ENCODE measurements at regions not wholly inside any gene's neighbourhood (a gene's known extent, or its start where the extent isn't known, plus 50 kb on each side); places are given as distances from the start of the nearest gene placed in this dataset.

DNA sequence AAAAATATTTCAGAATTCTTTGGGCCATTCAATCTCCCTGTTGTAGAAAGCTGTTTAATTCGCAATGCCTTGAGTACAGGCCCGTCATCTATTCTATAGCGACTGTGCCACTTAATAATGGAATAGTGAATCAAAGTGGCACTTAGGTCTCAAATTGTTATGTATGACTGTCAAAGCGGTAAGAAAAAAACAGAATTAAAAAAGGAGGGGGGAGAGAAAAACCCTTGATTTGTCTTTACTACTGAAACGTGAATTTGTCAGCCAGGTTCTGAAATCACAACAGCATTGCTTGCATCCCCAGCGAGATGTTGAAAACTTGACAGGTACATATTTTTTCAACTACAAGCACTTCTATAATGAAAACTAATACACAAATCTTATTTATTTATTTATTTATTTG, 320.9 kb downstream of the TFEC start:
- DNase-seq (ENCODE audit: low spot score): no peak

DNA sequence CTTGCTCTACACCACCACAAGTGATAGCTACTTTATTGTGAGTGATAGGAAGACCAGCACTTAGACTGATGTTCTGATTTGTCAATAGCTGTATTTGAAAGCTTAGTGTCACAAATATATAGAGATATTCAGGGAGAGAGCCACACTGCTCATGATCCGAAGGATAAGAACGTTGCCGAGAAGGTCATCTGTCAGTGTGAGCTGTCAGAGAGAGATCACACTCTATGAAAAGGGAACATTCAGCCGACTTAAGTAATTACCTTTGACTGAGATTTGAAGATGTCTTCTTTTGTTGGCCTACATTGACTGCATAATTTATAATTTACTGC, 322.6 kb downstream of the TFEC start:
- DNase-seq (ENCODE audit: low spot score): no peak

DNA sequence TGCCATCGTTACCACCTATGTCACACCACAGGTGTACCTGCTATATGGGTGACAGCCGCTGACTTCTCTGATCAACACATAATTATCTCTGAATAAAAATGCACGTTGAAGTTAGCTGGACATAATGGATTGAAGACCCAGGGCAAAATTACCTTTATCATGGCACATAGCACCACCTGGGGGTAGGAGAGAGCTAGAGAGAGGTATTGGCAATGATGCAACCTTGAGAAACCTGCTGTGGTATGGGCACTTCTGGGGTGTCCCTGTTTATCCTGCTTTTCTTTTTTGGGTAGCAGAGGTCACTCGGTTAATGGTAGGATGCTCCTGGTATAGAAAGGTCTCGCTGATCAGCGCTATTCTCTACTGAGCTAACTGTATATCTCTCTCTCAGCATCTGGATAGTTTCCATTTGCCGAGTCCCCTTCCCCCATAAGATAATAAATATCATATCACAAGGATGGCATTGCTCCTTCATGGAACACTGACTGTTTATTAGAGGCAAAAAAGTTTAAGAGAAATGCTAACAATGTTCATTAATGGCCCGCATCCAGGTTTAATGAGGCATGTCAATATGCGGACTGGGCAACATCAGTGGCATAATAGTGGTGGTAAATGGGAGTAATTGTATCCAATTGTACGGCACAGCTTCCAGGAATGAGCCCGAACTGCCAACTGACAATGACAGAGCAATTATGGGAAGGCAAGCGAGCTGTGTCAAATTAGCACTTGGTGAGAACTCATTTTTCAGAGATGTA, 323.1 kb downstream of the TFEC start:
- DNase-seq (ENCODE audit: low spot score): no peak

DNA sequence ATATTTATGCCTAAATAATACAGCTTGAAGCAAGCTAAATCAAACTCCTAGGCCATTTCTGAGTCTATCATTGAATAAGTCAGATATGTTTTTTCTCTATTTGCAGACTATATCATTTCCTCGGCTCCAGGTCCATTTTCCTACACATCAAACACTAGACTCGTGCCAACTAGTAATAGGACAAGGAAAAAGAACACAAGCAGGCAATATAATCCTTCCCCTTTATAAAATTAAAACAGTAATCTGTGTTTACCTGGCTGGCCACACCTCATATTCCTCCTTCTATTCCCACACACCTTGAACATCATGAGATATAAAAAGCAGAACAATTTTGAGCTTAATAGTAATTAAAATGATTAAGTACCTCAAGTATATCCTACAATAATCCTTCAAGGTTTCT, 325.7 kb downstream of the TFEC start:
- no peak for DNase-seq (ENCODE audit: low spot score)

DNA sequence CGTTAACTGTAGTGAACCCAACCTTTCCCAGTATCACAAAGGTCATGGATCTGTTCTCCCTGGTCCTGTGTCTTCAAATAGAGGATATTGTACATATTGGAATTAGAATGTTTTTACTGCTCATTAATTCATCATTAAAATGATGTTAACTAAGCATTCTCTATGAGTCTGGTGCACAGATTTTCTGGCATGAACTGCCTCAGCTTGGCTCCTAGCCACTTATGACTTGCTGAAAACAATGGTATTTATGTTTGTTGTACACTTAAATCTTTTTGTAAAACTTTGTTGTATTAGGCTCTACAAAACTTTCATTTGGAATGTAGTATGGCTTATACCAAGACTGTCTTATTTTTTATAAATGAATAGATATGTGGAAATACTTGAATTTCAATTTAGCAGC, 329.4 kb downstream of the TFEC start:
- no peak for DNase-seq (ENCODE audit: low spot score)

DNA sequence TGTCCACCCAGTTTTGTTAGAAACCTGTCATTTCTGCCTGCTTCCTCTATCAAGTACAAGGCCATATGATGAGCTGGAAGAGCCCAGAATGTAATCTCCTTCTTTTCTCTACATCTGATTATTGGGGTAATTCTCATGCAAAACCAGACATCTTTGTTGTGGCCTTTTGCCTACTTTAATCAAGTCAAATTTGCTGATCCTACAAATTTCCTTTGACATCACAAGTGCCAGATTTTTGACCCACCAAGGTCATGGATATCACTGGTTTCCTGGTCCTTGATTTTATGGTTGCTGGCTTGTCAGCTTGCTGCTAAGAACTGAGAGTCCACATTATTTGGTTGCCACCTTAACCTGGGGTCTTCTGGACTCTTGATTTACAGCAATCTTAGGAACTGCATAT, 336.1 kb downstream of the TFEC start:
- no peak for DNase-seq (ENCODE audit: low spot score)

DNA sequence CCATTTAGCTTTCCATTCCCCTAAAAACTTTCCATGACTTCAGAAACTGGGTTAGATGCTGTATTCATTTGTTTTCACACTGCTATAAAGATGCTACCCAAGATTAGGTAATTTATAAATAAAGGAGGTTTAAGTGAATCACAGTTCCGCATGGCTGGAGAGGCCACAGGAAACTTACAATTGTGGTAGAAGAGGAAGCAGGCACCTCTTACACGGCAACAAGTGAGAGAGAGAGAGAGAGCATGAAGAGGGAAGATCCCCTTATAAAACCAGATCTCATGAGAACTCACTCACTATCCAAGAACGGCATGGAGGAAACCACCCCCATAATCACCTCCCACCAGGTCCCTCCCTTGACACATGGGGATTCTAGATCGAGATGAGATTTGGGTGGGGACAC, 336.8 kb downstream of the TFEC start:
- DNase-seq (ENCODE audit: low spot score): no peak

DNA sequence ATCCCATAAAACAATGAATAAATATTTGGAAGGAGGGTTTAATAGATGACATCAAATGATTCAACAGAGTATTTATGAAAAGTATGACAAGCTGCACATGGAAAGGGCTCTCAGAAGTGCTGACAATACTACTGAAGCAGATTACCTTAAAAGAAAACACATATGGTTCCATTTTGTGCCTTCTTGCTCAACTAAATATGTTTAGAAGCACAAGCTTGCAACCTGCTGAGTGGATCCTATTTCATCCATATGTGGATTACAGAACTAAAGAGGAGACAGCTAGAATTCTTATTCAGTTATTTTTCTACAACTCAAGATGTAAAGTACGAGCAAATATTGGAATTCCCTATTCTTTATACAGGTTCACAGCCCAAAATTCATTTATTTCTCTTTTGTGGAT, 340.6 kb downstream of the TFEC start:
- no peak for DNase-seq (ENCODE audit: low spot score)

DNA sequence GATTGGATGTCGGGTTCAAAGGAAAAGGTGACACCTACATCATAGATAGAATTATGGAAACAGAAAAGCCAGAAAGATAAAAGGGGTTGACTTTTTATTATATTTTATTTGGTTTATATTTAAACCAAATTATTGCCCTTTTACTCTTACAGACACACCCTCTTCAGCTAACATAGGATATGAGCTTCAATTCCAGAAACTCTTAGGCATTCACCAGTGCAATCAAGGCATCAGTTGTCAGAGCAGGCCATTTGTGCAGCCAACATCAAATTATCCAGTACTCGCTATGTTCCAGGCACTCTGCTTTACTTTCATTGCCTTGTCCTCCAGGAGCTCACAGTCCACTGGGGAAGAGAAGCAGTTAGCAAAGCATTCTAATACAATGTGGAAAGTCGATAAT, 347.5 kb downstream of the TFEC start:
- no peak for DNase-seq (ENCODE audit: low spot score)

DNA sequence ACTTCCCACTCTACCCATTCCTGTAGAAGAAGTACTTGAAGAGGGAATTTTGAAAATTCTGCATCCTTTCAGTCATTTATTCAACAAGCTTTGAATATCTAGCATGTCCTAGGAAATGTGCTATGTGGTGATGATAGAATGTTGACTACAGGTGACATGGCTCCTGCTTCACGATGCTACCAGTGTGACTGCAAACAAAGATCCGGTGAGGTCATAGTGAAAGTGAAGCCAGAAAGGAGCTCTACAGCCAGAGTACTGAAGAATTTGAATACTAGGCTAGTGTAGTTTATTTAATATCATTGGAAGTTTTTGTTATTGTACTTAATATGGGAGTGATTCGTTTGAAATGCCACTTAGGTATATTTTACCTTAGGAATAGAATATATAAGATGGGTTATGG, 348.1 kb downstream of the TFEC start:
- DNase-seq (ENCODE audit: low spot score): no peak

DNA sequence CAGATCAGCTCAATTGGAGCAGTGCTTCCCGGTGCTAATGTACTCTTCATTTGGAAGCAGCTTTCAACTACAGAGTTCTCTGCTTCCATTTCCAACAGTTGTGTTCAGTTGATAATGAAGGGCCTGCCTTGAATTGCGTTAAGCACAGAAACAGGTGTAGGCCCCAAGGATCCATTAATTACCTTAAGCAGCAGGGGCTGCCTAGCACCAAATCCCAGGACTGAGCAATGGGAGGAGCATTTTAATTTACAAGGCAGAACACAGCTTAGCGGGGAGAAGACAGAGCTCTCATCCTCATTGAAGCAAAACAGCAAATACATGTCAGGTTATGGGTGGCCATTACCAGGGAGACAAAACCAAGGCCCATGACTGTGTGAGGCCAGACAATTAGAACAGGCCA, 349.6 kb downstream of the TFEC start:
- no peak for DNase-seq (ENCODE audit: low spot score)

DNA sequence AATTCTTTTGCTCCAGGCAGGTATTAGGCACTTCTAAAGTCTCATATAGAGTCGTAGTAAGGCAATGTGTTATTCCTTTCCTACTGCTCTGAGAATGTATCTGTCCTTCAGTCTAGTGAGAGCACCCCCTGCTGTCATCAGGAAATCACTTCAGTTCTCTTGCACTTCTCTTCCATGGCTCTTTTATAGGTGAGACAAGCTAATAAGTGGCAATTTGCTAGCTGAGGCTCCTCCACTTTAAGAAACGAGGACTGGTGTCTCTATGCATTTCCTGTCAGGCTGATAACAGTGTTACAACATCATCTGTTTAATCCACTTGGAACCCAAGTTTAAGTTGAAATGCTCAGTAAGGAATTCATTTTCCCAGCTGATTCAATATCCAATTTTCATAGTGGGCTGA, 350.6 kb downstream of the TFEC start:
- DNase-seq (ENCODE audit: low spot score): peak; percentile 24

DNA sequence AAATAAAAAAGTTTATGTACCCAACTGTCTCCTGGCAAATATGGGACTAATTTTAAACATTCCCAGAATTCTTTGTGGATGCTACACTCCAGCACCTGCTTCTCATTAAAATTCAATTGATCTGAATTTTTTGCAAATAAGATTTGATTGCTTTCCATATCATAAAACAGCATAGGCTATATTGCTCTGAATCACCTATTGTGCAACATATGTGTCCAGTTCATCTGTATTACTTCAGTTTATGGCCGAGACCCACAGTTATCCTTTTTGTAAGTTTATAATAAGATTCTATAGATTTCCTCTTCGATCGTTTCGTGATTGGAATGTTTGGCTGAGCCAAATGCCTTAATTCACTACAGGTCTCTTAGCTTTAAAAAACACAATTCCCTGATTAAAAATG, 351.1 kb downstream of the TFEC start:
- DNase-seq (ENCODE audit: low spot score): no peak

DNA sequence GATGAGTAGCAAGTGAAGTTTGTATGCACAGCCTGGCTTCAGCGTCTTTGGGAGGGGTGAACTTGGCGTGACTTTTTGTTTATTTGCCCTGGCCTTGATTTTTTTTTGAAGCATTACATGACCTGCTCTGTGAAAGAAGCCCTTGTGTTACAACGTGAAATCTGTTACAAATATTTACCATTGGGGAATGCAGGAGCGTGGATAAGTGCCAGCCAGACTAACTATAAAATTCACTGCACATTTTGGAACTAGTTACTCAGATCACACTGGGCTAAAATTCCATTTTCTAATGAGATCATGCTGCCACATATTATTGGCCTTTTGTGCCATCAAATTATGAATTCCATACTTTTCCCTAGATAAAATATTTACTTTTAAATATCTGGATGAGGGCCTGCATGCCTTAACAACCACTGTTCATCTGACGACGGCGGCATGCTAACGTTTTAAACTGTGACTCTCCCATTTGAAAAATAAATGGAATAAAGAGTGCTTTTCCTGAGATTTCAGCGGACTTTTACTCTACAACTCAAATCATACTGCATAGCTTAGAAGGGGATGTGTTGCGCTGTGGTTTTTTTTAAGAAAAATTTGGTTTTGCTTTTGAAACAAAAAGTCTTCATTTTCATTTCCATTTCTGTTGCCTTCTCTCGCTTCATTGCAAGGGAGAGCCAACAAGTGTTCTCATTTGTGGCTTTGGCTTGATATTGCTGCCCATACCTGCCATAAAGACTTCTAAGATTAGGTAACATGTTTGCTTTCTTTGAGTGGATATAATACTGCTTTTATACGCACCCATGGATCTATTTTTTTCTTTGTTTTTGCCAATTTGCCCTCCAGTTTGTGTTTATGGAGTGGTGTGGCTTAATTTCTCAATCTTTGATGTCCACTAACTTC, 352.2 kb downstream of the TFEC start:
- DNase-seq (ENCODE audit: low spot score): peak; percentile 15

DNA sequence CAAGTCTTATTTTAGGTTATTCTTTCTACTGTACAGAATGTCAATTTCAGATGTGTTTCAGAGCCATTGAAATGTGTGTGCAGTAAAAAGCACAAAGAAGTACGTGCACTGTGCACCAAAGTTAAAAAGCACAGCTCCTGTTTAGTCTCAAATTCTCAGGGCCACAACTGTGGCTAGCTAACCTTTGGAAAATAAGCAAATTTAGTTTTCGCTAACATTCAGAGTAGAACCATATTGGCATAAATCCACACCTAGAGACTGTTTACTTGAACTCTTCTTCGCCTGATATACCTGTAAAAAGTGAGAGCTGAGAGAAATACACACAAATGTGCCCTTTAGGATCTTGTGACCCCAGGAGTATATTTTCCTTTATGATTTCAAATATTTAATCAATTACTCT, 353.9 kb downstream of the TFEC start:
- no peak for DNase-seq (ENCODE audit: low spot score)

DNA sequence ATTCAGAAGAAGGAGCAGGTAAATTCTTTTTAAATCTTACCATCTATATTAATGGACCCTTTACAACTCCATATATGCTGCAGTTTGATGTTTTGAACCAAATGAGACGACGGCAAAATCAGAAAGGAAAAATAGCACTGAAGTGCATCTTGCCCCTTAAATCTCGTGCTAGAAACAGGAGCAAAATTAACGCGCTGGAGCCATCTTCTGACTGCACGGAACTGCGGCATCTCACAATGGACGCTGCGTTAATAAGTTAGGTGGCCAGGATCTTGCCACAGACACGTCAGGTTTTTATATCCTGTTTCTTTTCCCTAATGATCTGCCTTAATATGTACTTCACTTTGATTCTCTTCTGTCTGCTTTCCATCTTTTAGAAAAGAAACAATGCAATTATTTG, 354.5 kb downstream of the TFEC start:
- peak; percentile 34 for DNase-seq (ENCODE audit: low spot score)

DNA sequence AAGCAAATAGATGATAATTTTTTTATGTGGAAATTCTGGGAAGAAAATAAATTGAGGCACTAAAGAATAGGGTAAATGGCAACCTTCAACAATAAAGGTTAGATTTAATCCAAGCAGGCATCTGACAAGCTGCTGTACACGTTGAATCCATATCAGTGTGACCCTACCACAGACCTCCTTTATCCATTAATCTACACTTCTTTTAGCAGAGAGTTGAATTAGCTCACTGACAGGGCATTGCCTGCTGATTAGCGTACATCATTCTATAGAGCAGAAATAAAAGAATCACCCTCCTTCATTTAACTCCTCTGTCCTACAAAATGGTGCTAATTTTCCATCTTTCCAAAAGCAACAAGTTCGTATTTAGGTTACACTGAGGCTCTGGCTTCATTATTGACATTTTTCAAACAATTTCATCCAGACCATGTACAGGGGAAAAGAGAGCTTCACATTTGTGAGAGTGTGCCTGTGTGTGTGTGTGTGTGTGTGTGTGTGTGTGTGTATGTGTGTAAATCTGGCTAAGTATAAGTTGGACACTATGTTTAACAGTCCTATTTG, 356.0 kb downstream of the TFEC start:
- DNase-seq (ENCODE audit: low spot score): no peak

DNA sequence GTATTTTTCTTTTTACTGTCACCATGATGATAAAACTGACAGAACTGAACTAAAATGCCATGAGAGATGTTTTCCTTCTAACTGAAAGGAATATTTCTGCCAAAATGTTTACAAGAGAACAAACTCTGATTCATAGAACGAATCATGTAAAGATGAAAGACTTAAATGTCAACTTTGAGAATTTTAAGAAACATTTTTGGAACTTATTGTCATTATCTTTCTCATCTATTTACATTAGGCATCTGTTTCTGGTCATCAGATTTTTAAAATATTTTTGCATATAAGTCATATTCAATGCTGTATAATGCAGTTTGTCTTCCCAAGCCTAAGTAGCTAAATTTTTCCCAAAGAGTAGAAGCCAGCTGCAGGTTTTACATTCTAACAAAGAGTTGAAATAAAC, 358.5 kb downstream of the TFEC start:
- DNase-seq (ENCODE audit: low spot score): peak; percentile 21

DNA sequence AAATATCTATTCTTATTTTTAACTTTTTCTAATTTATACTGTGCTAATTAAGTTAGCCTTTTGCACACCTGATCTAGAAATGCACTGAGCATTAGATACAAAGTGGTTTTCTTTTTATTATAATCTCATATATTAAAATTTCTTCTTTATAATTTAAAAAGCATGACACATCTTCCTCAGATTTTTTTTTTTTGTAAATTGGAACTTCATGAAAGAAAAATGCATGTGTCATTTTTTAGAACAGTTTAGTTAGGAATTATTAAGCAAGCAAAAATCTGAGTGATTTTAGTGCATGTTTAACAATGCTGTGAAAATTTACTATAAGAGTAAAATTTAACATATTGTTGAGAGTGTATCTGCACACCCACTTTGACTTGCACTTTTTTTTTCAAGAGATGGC, 367.9 kb downstream of the TFEC start:
- DNase-seq (ENCODE audit: low spot score): no peak

DNA sequence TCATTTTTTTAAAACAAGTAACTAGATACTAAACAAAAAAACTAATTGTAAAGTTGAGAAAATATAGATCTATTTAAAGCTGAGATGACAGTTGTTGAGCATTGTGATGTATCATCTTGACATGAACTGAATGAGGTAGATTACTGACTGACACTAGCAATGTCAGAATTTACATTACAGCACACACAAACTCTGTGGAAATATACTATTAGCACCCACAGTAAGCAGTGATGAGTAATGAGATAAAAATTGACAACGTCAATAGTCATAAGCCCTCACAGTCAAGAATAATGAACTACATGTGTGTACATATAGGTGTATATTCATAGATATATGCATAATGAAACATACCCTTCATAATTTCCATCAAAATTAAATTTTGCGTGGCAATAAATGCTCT, 368.4 kb downstream of the TFEC start:
- DNase-seq (ENCODE audit: low spot score): no peak

DNA sequence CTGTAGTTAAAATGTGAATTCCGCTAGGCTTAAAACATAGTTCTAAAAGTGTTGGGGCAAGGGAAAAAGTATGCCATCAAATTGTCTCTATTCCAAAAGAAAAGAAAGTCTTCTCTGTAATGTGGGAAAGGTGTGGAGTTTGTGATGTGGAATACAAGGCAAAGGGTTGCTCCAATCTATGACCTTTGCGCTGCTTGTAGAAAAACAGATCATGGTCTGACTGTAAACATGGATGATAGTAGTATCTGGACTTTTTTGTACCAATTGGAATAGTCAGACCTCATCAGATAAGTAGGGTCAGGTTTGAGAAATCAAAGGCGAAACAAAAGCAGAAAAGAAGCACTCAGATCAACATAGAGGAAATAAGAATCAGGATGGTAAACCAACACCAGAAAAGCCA, 372.3 kb downstream of the TFEC start:
- no peak for DNase-seq (ENCODE audit: low spot score)

DNA sequence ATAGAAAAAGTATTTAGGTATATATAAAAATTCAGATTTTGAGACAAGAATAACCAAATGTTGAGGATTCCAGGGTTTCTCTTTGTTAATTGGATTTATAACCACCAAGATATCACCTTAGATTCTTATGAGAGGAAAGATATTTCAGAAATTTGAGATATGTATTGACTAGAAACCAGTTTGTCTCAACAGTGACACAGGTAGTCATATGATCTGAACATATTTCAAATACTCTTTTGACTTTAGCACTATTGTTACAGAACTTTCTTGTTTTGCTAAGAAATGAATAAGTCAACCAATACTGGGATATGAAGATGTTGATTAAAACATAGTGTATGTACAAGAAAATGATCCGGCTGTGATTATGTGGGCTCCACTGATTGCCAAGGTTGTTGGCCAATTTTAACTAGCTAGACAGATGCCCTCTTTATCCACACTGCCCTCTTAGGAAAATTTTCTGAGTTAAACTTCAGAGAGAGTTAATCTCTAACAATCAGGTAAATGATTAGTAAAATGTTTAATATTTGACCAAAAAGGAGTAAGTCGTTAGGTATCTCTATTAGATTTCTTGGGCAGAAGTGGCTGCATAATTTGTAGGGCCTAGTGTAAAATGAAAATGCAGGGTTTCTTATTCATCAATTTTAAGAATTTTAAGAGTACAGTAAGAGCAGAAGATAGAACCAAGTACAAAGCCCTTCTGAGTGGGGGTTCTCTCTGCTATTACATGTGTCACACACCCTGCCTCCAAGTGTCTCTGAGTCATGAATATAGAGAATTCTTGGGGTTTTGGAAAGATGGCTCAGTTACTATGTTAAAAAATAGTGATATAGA, 376.0 kb downstream of the TFEC start:
- no peak for DNase-seq (ENCODE audit: low spot score)

Data from umbilical cord (tissue), 1 donor.